Stomach (tissue), 8 donors: ENCODE measurements at regions not wholly inside any gene's neighbourhood (a gene's known extent, or its start where the extent isn't known, plus 50 kb on each side); places are given as distances from the start of the nearest gene placed in this dataset.

Source experiments
- DNase-seq, 2 donors: peaks; one replicate each; pipeline versions ENCODE4 v3.0.0 to v3.0.0-alpha.2; 2013 to 2019
- H3K27ac ChIP-seq, 5 donors: fragments of 200-600 bp in 4 of 5; sonication (generic) in 4 of 5; one replicate each; pipeline ENCODE4 v1.5.1; 2013 to 2019; ENCODE audit warnings: mild to moderate bottlenecking in 1 of 5, moderate library complexity in 1 of 5
- H3K27me3 ChIP-seq, 3 donors: fragments of 200-600 bp; sonication (generic); one replicate each; pipeline ENCODE4 v1.5.1; 2017 to 2019; ENCODE audit warnings: mixed run types in 1 of 3
- H3K36me3 ChIP-seq, 4 donors: fragments of 200-600 bp; sonication (generic); 1 replicate in 3 of 4; 2 replicates in 1 of 4; pipeline ENCODE4 v1.5.1; 2016 to 2019
- H3K4me1 ChIP-seq, 4 donors: fragments of 200-600 bp; sonication (generic); one replicate each; pipeline ENCODE4 v1.5.1; 2016 to 2019
- H3K4me3 ChIP-seq, 4 donors: fragments of 200-600 bp; sonication (generic) in 3 of 4; one replicate each; pipeline ENCODE4 v1.5.1; 2016 to 2019; ENCODE audit warnings: mild to moderate bottlenecking in 1 of 4
- H3K9me3 ChIP-seq, 4 donors: fragments of 200-600 bp; sonication (generic); one replicate each; pipeline ENCODE4 v1.5.1; 2016 to 2019
- EP300 ChIP-seq: sonication (generic); formaldehyde crosslinking; IDR thresholded peaks from one replicate; pipeline ENCODE4 v1.6.1; 2017; ENCODE audit warnings: antibody characterized with exemption
- POLR2A ChIP-seq, 4 donors: fragments of 450-650 bp; IDR thresholded peaks; one replicate each; pipeline ENCODE4 v1.6.1; 2016; ENCODE audit warnings: antibody characterized with exemption in 4 of 4, control low read depth in 2 of 4, mild to moderate bottlenecking in 1 of 4, moderate library complexity in 1 of 4
- POLR2AphosphoS5 ChIP-seq, 3 donors: sonication (generic); formaldehyde crosslinking; IDR thresholded peaks; one replicate each; pipeline ENCODE4 v1.6.1; 2016; ENCODE audit warnings: antibody characterized with exemption in 3 of 3
- WGBS, 5 donors: extraction: QIAGEN DNeasy Blood & Tissue Kit in 3 of 5; methylation state at CpG; one replicate each; pipeline versions ENCODE4 v1.1.5 to v1.1.7; 2013 to 2018; 5-methylcytosine and 5-hydroxymethylcytosine counted together
- intact Hi-C: fragments of 100-400 bp; cut with DNase I; formaldehyde crosslinking; loops from one replicate; pipeline ENCODE4 v1.15.1; 2023; ENCODE audit warnings: low total_unique reads
- TF ChIP-seq, protein P1 (sequence below), 7 experiments: fragments of 450-650 bp in 4 of 7; fragments of 200-600 bp in 3 of 7; sonication (generic) in 3 of 7; IDR thresholded peaks; one replicate each; pipeline ENCODE4 v1.5.1; 2016 to 2019; ENCODE audit warnings: antibody characterized with exemption in 7 of 7, control low read depth in 2 of 7, mild to moderate bottlenecking in 1 of 7
- donor health status: healthy with polysubstance abuse.
- donor health status: Bipolar disorder and iron deficiency.
- donor health status: healthy.

DNA sequence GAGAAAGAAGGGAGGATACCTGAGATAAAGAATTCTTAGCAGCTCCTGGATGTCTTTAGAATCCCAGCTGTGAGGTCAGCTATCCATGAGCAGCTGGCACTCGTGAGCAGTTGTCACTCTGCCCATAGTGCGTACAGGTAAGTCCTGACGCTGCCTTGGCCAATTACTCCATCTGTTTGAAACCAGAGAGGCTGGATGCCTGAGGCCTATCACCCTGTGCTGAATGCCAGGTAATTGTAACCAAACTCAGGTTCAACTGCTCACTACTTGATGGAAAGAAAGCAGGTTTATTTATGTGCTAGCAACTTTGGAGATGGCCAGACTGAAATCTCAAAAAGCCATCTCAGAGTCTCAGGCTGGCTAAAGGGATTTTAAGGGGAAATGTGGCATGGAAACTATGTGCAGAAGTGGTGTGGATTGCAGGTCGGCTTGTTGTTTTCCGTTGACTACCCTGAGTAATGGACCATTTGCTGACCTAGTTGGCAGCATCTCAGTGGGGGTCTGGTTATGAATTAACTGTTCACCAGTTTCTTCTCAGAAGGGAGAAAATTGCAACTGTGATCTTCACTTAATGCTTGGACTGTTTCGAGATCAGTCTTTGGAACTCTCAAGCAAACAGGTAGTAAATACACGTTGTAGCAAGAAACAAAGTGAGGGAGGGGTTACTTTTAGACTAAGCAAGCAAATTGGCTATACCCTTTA lies 1614.0 kb upstream of the PCDH10 start:
- Histone ChIP-seq H3K36me3 (no peaks in the 10 kb centered on the region), H3K4me3 (no peak overlapping the region), H3K27ac (no peak overlapping the region), H3K9me3 (no peaks in the 10 kb centered on the region), H3K27me3 (no peaks in the 10 kb centered on the region), H3K4me1 (no peaks in the 10 kb centered on the region)
- TF ChIP-seq EP300 (no peak), POLR2A (IDR thresholded peaks at IDR 0.05) (no peak), POLR2AphosphoS5 (IDR thresholded peaks at IDR 0.05) (no peak)
- TF ChIP-seq, protein P1, sequence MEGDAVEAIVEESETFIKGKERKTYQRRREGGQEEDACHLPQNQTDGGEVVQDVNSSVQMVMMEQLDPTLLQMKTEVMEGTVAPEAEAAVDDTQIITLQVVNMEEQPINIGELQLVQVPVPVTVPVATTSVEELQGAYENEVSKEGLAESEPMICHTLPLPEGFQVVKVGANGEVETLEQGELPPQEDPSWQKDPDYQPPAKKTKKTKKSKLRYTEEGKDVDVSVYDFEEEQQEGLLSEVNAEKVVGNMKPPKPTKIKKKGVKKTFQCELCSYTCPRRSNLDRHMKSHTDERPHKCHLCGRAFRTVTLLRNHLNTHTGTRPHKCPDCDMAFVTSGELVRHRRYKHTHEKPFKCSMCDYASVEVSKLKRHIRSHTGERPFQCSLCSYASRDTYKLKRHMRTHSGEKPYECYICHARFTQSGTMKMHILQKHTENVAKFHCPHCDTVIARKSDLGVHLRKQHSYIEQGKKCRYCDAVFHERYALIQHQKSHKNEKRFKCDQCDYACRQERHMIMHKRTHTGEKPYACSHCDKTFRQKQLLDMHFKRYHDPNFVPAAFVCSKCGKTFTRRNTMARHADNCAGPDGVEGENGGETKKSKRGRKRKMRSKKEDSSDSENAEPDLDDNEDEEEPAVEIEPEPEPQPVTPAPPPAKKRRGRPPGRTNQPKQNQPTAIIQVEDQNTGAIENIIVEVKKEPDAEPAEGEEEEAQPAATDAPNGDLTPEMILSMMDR (IDR thresholded peaks at IDR 0.05) = no peak
- 68 to 88% (median 78%) methylated on average over 7 of the region's 7 CpGs for WGBS, 5 donors
- no peak for DNase-seq
- intact Hi-C loops = no loop called here

DNA sequence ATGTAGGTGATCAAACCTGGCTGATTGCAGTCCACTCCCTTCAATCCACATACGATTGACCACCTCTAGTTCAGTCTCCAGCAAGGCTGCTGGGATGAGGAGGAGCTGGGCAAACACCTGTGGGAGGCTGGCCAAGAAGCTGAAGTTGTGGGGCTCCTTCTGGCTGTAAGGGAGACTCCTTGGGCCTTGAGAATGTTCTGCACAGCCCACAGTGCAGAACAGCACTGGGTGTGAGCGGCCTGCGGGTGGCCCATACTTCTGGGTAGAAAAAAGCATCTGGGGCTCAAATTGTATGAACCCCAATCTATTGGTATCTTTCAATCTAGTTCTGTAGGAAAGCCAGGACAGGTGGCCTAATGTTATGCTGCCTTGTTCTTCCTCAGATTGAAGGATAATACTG lies 1608.8 kb upstream of the PCDH10 start:
- intact Hi-C loops = no loop called here
- WGBS, 5 donors = 76 to 98% (median 81%) methylated on average over 3 of the region's 3 CpGs

DNA sequence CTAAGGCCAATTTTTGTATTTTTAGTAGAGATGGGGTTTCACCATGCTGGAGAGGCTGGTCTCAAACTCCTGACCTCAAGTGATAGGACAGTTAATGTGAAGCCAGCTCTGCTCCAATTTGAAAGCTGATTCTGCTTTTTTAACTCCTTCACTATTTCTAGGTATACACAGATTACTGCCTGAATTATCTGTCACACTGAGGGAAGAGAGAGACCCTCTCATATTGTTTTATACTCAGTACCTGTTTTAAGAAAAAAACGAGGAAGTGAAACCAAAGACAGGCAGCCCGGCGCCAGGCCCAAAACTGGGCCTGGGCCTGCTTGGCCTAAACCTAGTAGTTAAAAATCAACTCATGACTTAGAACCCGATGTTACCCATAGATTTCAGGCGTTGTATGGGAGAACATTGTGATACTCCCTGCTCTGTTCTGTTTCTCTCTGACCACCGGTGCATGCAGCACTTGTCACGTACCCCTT lies 1601.5 kb upstream of the PCDH10 start:
- intact Hi-C loops = no loop called here
- no peak for TF ChIP-seq POLR2AphosphoS5 (IDR thresholded peaks at IDR 0.05)
- TF ChIP-seq POLR2A (IDR thresholded peaks at IDR 0.05) = no peak
- TF ChIP-seq, protein P1 (IDR thresholded peaks at IDR 0.05) = no peak
- TF ChIP-seq EP300 = no peak
- Histone ChIP-seq H3K4me3 (no peak overlapping the region), H3K36me3 (no peaks in the 10 kb centered on the region), H3K27me3 (no peaks in the 10 kb centered on the region), H3K9me3 (no peaks in the 10 kb centered on the region), H3K4me1 (no peaks in the 10 kb centered on the region), H3K27ac (no peak overlapping the region)
- DNase-seq = no peak
- whole genome bisulfite sequencing, 5 donors = 81 to 83% (median 82%) methylated on average over 7 of the region's 7 CpGs

More for the DNA sequence above, 1608.8 kb upstream of the PCDH10 start:
- Histone ChIP-seq H3K36me3 (no peaks in the 10 kb centered on the region), H3K27me3 (no peaks in the 10 kb centered on the region), H3K27ac (no peak overlapping the region), H3K4me1 (no peaks in the 10 kb centered on the region), H3K4me3 (no peak overlapping the region), H3K9me3 (no peaks in the 10 kb centered on the region)
- TF ChIP-seq POLR2AphosphoS5 (IDR thresholded peaks at IDR 0.05) (no peak), EP300 (no peak), POLR2A (IDR thresholded peaks at IDR 0.05) (no peak)
- TF ChIP-seq, protein P1 (IDR thresholded peaks at IDR 0.05) = no peak
- DNase-seq = no peak

DNA sequence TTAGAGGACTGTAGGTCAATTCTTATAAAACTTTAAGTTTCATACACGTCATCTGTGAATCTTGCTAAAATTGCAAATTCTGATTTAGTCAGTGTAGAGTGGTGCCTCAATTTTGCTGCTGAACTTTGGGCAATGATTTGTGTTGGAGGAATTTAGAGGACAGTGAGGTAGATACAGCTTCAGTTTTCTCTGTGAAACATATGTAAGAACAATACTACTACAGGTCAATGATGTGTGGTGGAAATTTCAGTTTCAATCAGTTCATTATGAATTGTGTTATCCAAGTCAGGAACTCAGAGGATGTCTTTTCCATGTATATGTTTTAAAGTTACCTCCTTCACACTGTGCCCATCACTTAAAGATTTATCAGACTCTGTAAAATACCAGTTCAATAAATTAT lies 1597.8 kb upstream of the PCDH10 start:
- intact Hi-C loops = no loop called here
- WGBS, 5 donors = 76 to 96% (median 92%) methylated on average over 1 of the region's 1 CpG

More for the DNA sequence above, 1597.8 kb upstream of the PCDH10 start:
- Histone ChIP-seq H3K27ac (no peak overlapping the region), H3K9me3 (no peaks in the 10 kb centered on the region), H3K27me3 (no peaks in the 10 kb centered on the region), H3K36me3 (no peaks in the 10 kb centered on the region), H3K4me3 (no peak overlapping the region), H3K4me1 (no peaks in the 10 kb centered on the region)
- TF ChIP-seq, protein P1 (IDR thresholded peaks at IDR 0.05) = no peak
- TF ChIP-seq POLR2A (IDR thresholded peaks at IDR 0.05) (no peak), POLR2AphosphoS5 (IDR thresholded peaks at IDR 0.05) (no peak), EP300 (no peak)
- no peak for DNase-seq
